Loucy (cell line): ENCODE measurements at regions not wholly inside any gene's neighbourhood (a gene's known extent, or its start where the extent isn't known, plus 50 kb on each side); places are given as distances from the start of the nearest gene placed in this dataset.

Experiments used
- EZH2phosphoT487 ChIP-seq: fragments of 200-600 bp; IDR thresholded peaks from 2 replicates; pipeline ENCODE4 v1.6.1; 2018; ENCODE audit warnings: antibody characterized with exemption, mild to moderate bottlenecking, moderate library complexity, borderline replicate concordance
- TF ChIP-seq, protein P1 (sequence below): fragments of 200-600 bp; sonication (generic); conservative IDR thresholded peaks from 2 replicates; pipeline ENCODE4 v1.5.1; 2014; ENCODE audit warnings: mild to moderate bottlenecking, antibody characterized with exemption, low read length

DNA sequence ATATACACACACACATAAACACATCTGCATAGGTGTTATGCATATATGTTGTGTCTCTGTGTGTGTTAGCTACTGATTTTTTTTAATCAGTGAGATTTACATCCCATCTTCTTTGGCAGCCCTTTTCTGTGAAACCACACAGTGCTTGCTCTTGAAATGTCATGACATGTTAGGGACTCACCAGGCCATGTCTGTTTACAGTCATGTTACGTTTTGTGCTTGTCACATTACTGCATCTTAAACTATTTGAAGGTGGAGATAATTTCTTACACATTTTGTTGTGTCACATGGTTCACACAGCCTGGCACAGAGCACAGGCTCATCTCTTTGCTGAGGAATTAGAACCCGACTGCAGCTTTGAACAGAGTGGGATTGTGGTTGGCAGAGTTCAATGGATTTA lies 364.4 kb upstream of the RIOK2 start:
- TF ChIP-seq, protein P1, sequence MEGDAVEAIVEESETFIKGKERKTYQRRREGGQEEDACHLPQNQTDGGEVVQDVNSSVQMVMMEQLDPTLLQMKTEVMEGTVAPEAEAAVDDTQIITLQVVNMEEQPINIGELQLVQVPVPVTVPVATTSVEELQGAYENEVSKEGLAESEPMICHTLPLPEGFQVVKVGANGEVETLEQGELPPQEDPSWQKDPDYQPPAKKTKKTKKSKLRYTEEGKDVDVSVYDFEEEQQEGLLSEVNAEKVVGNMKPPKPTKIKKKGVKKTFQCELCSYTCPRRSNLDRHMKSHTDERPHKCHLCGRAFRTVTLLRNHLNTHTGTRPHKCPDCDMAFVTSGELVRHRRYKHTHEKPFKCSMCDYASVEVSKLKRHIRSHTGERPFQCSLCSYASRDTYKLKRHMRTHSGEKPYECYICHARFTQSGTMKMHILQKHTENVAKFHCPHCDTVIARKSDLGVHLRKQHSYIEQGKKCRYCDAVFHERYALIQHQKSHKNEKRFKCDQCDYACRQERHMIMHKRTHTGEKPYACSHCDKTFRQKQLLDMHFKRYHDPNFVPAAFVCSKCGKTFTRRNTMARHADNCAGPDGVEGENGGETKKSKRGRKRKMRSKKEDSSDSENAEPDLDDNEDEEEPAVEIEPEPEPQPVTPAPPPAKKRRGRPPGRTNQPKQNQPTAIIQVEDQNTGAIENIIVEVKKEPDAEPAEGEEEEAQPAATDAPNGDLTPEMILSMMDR, result no peak
- TF ChIP-seq EZH2phosphoT487, result no peak
